Mesothelial cell of epicardium (in vitro differentiated cells): ENCODE measurements at regions not wholly inside any gene's neighbourhood (a gene's known extent, or its start where the extent isn't known, plus 50 kb on each side); places are given as distances from the start of the nearest gene placed in this dataset.
A peak's percentile ranks its signal among the peaks of the same experiment; 100 is the strongest.

Experiments used
- DNase-seq, 2 experiments: peaks; one replicate each; pipeline ENCODE4 v3.0.0; 2021; ENCODE audit warnings: low spot score in 2 of 2; ENCODE audit not compliant: unreplicated experiment in 2 of 2
- H3K27ac Mint-ChIP-seq: 2 replicates; pipeline ENCODE4 v1.8.0; 2021; ENCODE audit warnings: mixed read lengths
- H3K27me3 Mint-ChIP-seq: 2 replicates; pipeline ENCODE4 v1.8.0; 2021; ENCODE audit warnings: low read depth, mixed read lengths
- H3K36me3 Mint-ChIP-seq: 2 replicates; pipeline ENCODE4 v1.8.0; 2021; ENCODE audit warnings: mixed read lengths
- H3K4me1 Mint-ChIP-seq: 2 replicates; pipeline ENCODE4 v1.8.0; 2021; ENCODE audit warnings: mixed read lengths
- H3K4me3 Mint-ChIP-seq: 2 replicates; pipeline ENCODE4 v1.8.0; 2021; ENCODE audit warnings: mild to moderate bottlenecking, moderate library complexity, mixed read lengths
- H3K9me3 Mint-ChIP-seq: 2 replicates; pipeline ENCODE4 v1.8.0; 2021; ENCODE audit warnings: mixed read lengths
- TF ChIP-seq, protein P1 (sequence below): fragments of 200-600 bp; sonication (generic); IDR thresholded peaks from one replicate; pipeline ENCODE4 v1.5.0; 2021; ENCODE audit warnings: antibody characterized with exemption; ENCODE audit not compliant: unreplicated experiment

DNA sequence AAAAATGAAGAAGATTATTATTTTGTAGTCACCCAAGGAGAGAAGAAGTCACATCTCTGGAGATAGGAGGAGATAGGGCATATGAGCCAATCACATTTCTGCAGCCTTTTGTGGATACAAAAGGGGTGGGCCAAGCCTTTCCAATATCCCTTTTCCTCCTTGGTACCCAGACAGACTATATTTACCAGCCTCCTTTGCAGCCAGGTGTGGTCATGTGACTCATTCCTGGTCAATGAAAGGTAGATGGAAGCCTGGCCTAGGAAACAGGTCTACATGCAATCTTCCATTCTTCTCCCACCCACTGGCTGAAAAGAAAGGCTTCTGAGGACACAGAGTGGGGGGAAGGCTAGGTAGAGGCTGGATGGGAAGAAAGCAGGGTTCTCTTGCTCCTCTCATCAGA, 58.1 kb upstream of the ERG start:
- no peak overlapping the region for H3K27ac Mint-ChIP-seq

DNA sequence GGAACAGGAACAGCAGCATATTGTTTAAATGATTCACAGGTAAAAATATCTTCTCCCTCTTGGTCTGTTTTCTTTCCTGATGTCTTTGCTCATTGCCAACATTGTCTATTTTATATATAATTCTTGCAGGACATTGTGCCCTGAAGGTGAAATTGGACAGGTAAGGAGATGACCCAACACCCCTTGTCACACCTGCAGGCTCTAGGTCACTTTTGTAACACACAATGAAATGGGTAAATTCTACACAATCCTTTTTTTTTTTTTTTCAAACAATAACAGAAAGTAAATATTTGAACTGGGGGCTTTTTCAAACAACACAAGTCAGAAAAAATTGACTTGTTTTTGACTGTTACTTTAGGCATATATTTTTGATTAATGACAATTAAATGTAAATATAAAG, 62.9 kb upstream of the ERG start:
- Mint-ChIP-seq H3K27me3 (peaks cover 45% of the 10 kb centered on the region), H3K36me3 (no peaks in the 10 kb centered on the region), H3K4me1 (no peaks in the 10 kb centered on the region), H3K4me3 (no peak overlapping the region), H3K9me3 (no peaks in the 10 kb centered on the region), H3K27ac (no peak overlapping the region)
- TF ChIP-seq, protein P1, sequence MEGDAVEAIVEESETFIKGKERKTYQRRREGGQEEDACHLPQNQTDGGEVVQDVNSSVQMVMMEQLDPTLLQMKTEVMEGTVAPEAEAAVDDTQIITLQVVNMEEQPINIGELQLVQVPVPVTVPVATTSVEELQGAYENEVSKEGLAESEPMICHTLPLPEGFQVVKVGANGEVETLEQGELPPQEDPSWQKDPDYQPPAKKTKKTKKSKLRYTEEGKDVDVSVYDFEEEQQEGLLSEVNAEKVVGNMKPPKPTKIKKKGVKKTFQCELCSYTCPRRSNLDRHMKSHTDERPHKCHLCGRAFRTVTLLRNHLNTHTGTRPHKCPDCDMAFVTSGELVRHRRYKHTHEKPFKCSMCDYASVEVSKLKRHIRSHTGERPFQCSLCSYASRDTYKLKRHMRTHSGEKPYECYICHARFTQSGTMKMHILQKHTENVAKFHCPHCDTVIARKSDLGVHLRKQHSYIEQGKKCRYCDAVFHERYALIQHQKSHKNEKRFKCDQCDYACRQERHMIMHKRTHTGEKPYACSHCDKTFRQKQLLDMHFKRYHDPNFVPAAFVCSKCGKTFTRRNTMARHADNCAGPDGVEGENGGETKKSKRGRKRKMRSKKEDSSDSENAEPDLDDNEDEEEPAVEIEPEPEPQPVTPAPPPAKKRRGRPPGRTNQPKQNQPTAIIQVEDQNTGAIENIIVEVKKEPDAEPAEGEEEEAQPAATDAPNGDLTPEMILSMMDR: no peak
- DNase-seq: no peak

More for the DNA sequence above, 58.1 kb upstream of the ERG start:
- no peak overlapping the region for H3K4me3 Mint-ChIP-seq
- H3K36me3 Mint-ChIP-seq: no peaks in the 10 kb centered on the region
- H3K4me1 Mint-ChIP-seq: no peaks in the 10 kb centered on the region
- TF ChIP-seq, protein P1: no peak
- peaks cover 46% of the 10 kb centered on the region for H3K27me3 Mint-ChIP-seq
- no peak for DNase-seq
- no peaks in the 10 kb centered on the region for H3K9me3 Mint-ChIP-seq

DNA sequence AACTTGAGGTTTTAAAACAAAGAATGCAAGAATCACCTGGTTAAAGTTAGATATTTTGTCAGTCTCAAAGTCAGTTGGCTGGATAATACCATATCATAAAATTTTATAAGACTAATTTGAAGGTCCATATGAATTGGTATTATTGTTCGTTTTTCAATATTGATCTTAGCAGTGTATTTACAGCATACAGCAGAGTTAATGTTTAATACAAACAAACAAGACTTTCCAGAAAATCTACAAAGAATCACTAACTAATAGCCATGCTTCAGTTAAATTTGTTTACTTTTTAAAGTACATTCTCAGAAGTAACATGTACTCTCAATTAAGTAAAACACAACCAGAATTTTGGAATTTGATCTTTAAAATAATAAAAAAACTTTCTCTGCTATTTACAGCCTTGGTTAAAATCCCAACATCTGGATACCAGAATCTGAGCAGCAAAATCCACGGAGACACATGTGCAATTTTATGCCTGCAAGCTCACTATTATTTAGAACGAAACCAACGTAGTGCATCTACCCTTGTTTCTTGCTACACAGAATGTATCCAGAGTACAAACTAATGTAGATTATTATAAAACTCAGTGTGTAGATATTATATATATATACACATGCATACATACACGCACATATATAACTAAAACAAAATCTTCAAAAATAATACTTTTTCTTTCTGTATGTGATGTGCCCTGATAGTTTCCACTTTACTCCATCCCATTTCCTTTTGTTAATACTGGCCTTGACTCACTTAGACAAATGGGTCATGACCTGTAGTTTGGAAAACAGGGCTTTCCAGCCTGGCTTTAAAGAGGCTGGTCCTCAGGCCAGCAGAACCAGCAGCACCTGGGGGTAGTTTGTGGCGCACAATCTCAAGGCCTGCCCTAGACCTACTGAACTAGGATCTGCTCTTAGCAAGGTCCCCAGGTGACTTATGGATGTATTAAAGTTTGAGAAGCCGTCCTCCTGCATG, 63.6 kb upstream of the ERG start:
- H3K4me3 Mint-ChIP-seq: no peak overlapping the region
- TF ChIP-seq, protein P1: no peak
- no peak overlapping the region for H3K27ac Mint-ChIP-seq
- no peaks in the 10 kb centered on the region for H3K36me3 Mint-ChIP-seq
- H3K4me1 Mint-ChIP-seq: no peaks in the 10 kb centered on the region
- H3K9me3 Mint-ChIP-seq: no peaks in the 10 kb centered on the region
- H3K27me3 Mint-ChIP-seq: peaks cover 50% of the 10 kb centered on the region
- DNase-seq: no peak

DNA sequence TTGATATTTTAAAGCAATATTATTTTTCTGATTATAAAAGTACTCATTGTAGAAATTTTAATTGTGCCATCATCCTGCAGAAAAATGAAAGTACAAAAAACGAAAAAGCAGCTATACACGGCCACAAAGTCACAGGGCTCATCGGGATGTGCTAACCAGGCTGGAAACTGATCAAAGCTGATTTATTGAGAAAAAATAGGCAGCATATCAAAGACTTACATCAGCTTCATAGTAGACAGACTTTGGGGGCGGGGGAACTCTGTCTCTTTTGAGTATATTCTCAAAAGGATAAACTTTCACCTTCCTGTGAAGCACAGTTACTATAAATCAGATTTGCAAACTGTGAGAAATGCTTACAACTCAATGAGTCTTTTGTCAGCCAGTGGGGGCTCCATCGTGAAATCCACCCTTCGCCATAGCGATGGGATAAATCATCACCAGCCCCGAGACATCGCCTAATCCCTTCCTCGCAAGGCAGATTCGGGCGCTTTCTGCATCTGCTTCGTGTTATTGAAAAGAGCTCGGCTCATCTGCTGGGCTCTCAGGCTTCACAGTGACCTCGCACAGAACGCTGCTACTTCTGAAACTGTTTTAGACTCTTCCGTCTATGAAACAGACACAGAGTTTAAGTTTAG, 69.2 kb upstream of the ERG start:
- H3K4me1 Mint-ChIP-seq: peaks cover 3% of the 10 kb centered on the region
- DNase-seq: no peak
- H3K27ac Mint-ChIP-seq: peak overlapping the region; percentile 68
- H3K27me3 Mint-ChIP-seq: peaks cover 59% of the 10 kb centered on the region
- H3K4me3 Mint-ChIP-seq: peak overlapping the region; percentile 48
- TF ChIP-seq, protein P1: no peak
- no peaks in the 10 kb centered on the region for H3K9me3 Mint-ChIP-seq
- H3K36me3 Mint-ChIP-seq: no peaks in the 10 kb centered on the region

DNA sequence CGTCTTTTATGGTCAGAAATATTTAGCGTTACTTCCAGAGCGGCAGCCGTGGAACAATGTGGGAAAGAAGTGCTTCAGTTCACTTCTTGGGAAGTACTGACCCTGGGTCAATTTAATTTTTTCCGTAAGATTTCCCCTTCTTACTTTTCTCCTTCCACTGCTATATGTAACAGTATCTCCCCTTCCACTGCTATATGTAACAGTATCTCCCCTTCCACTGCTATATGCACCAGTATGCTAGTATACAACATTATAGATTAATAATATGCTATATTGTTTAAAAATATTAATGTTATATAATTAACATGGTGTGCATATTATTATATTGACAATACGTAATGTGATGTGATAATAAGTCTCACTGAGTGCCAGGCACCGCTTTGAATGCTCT, 69.7 kb upstream of the ERG start:
- no peaks in the 10 kb centered on the region for H3K9me3 Mint-ChIP-seq
- DNase-seq: no peak

More for the DNA sequence above, 69.7 kb upstream of the ERG start:
- Mint-ChIP-seq H3K36me3 (no peaks in the 10 kb centered on the region), H3K4me1 (peaks cover 3% of the 10 kb centered on the region), H3K27ac (peak overlapping the region; percentile 68), H3K27me3 (peaks cover 55% of the 10 kb centered on the region), H3K4me3 (peak overlapping the region; percentile 48)
- TF ChIP-seq, protein P1: no peak
